ENCODE measurements at regions not wholly inside any gene's neighbourhood (a gene's known extent, or its start where the extent isn't known, plus 50 kb on each side); places are given as distances from the start of the nearest gene placed in this dataset.

GRCh38 chr17:79680318-79680695, 50.4 kb upstream of the ENPP7 start:
- Mint-ChIP-seq H3K27me3 (peaks cover 23 to 36% of the 10 kb centered on the region in 2 donors), H3K4me1 (no peaks in the 10 kb centered on the region), H3K36me3 (no peaks in the 10 kb centered on the region), H3K27ac (no peak overlapping the region), H3K9me3 (peaks cover 0 to 2% (median 0%) of the 10 kb centered on the region in 8 donors), H3K4me3 (no peak overlapping the region)
- H3K36me3 ChIP-seq (ENCODE audit: insufficient read depth, low read length): no peaks in the 10 kb centered on the region
- intact Hi-C loops (cut with micrococcal nuclease): no loop called here
- no peaks in the 10 kb centered on the region for H3K9me3 ChIP-seq (ENCODE audit: control insufficient read depth in 1 of 2, low read length in 2 of 2)
- H3K27me3 ChIP-seq (ENCODE audit: insufficient read depth, low read length): no peaks in the 10 kb centered on the region
- DNase-seq: no peak
- POLR2A ChIA-PET (ENCODE audit: partially characterized antibody): no interaction called here
- H3K4me1 ChIP-seq (ENCODE audit: insufficient read depth, low read length): no peaks in the 10 kb centered on the region
- H3K27ac ChIP-seq (ENCODE audit: low read depth, low read length): no peak overlapping the region
- CTCF ChIA-PET (ENCODE audit: partially characterized antibody): no interaction called here
- H3K4me3 ChIP-seq (ENCODE audit: low read length in 2 of 2): no peak overlapping the region

GRCh38 chr17:79679631-79680317, 51.0 kb upstream of the ENPP7 start:
- Mint-ChIP-seq H3K4me1 (no peaks in the 10 kb centered on the region), H3K27me3 (peaks cover 23 to 37% of the 10 kb centered on the region in 2 donors), H3K27ac (no peak overlapping the region), H3K4me3 (no peak overlapping the region), H3K9me3 (peaks cover 0 to 2% (median 0%) of the 10 kb centered on the region in 8 donors), H3K36me3 (no peaks in the 10 kb centered on the region)
- Histone ChIP-seq H3K4me3 (ENCODE audit: low read length in 2 of 2) (no peak overlapping the region), H3K27ac (ENCODE audit: low read depth, low read length) (no peak overlapping the region), H3K36me3 (ENCODE audit: insufficient read depth, low read length) (no peaks in the 10 kb centered on the region), H3K27me3 (ENCODE audit: insufficient read depth, low read length) (no peaks in the 10 kb centered on the region), H3K4me1 (ENCODE audit: insufficient read depth, low read length) (no peaks in the 10 kb centered on the region), H3K9me3 (ENCODE audit: control insufficient read depth in 1 of 2, low read length in 2 of 2) (no peaks in the 10 kb centered on the region)
- ChIA-PET CTCF (ENCODE audit: partially characterized antibody) (no interaction called here), POLR2A (ENCODE audit: partially characterized antibody) (no interaction called here)
- DNase-seq: no peak
- intact Hi-C loops (cut with micrococcal nuclease): no loop called here

- Histone ChIP-seq H3K27ac (ENCODE audit: low read depth, low read length) (no peak overlapping the region), H3K4me3 (ENCODE audit: low read length in 2 of 2) (no peak overlapping the region), H3K36me3 (ENCODE audit: insufficient read depth, low read length) (no peaks in the 10 kb centered on the region), H3K9me3 (ENCODE audit: control insufficient read depth in 1 of 2, low read length in 2 of 2) (peaks cover 0 to 1% of the 10 kb centered on the region in 2 donors), H3K27me3 (ENCODE audit: insufficient read depth, low read length) (no peaks in the 10 kb centered on the region), H3K4me1 (ENCODE audit: insufficient read depth, low read length) (no peaks in the 10 kb centered on the region)
- H3K9me3 Mint-ChIP-seq: peaks cover 0 to 10% (median 6%) of the 10 kb centered on the region in 8 donors
- peaks cover 23 to 37% of the 10 kb centered on the region in 2 donors for H3K27me3 Mint-ChIP-seq
- ChIA-PET POLR2A (ENCODE audit: partially characterized antibody) (no interaction called here), CTCF (ENCODE audit: partially characterized antibody) (no interaction called here)
- DNase-seq: no peak
- no peaks in the 10 kb centered on the region for H3K36me3 Mint-ChIP-seq
- no peak overlapping the region for H3K4me3 Mint-ChIP-seq
- intact Hi-C loops (cut with micrococcal nuclease): no loop called here
- no peaks in the 10 kb centered on the region for H3K4me1 Mint-ChIP-seq
- no peak overlapping the region for H3K27ac Mint-ChIP-seq
These were observed 51.9 kb upstream of the ENPP7 start for GRCh38 chr17:79678736-79679255.

- H3K4me3 Mint-ChIP-seq: no peak overlapping the region
- peaks cover 3 to 16% (median 12%) of the 10 kb centered on the region in 8 donors for H3K9me3 Mint-ChIP-seq
- H3K27me3 Mint-ChIP-seq: peaks cover 27 to 35% of the 10 kb centered on the region in 2 donors
- H3K36me3 ChIP-seq (ENCODE audit: insufficient read depth, low read length): no peaks in the 10 kb centered on the region
- peaks cover 0 to 6% of the 10 kb centered on the region in 2 donors for H3K9me3 ChIP-seq (ENCODE audit: control insufficient read depth in 1 of 2, low read length in 2 of 2)
- H3K36me3 Mint-ChIP-seq: no peaks in the 10 kb centered on the region
- no peak overlapping the region for H3K27ac Mint-ChIP-seq
- ChIA-PET CTCF (ENCODE audit: partially characterized antibody) (no interaction called here), POLR2A (ENCODE audit: partially characterized antibody) (no interaction called here)
- no peak for DNase-seq
- H3K4me1 ChIP-seq (ENCODE audit: insufficient read depth, low read length): no peaks in the 10 kb centered on the region
- H3K4me3 ChIP-seq (ENCODE audit: low read length in 2 of 2): no peak overlapping the region
- intact Hi-C loops (cut with micrococcal nuclease): no loop called here
- no peak overlapping the region for H3K27ac ChIP-seq (ENCODE audit: low read depth, low read length)
- H3K27me3 ChIP-seq (ENCODE audit: insufficient read depth, low read length): no peaks in the 10 kb centered on the region
- no peaks in the 10 kb centered on the region for H3K4me1 Mint-ChIP-seq
These were observed 52.5 kb upstream of the ENPP7 start for GRCh38 chr17:79678091-79678735.

GRCh38 chr17:79677646-79678045, 53.1 kb upstream of the ENPP7 start:
- no peaks in the 10 kb centered on the region for H3K27me3 ChIP-seq (ENCODE audit: insufficient read depth, low read length)
- H3K27me3 Mint-ChIP-seq: peaks cover 31 to 38% of the 10 kb centered on the region in 2 donors

GRCh38 chr17:79676796-79677195, 53.9 kb upstream of the ENPP7 start:
- peaks cover 0 to 3% of the 10 kb centered on the region in 2 donors for H3K36me3 Mint-ChIP-seq
- Histone ChIP-seq H3K27ac (ENCODE audit: low read depth, low read length) (no peak overlapping the region), H3K9me3 (ENCODE audit: control insufficient read depth in 1 of 2, low read length in 2 of 2) (peaks cover 0 to 6% of the 10 kb centered on the region in 2 donors), H3K36me3 (ENCODE audit: insufficient read depth, low read length) (no peaks in the 10 kb centered on the region), H3K27me3 (ENCODE audit: insufficient read depth, low read length) (no peaks in the 10 kb centered on the region), H3K4me3 (ENCODE audit: low read length in 2 of 2) (no peak overlapping the region), H3K4me1 (ENCODE audit: insufficient read depth, low read length) (no peaks in the 10 kb centered on the region)
- CTCF ChIA-PET (ENCODE audit: partially characterized antibody): no interaction called here
- intact Hi-C loops (cut with micrococcal nuclease): no loop called here
- peaks cover 35 to 40% of the 10 kb centered on the region in 2 donors for H3K27me3 Mint-ChIP-seq
- H3K4me1 Mint-ChIP-seq: no peaks in the 10 kb centered on the region
- DNase-seq: no peak
- no peak overlapping the region for H3K27ac Mint-ChIP-seq
- peaks cover 6 to 29% (median 22%) of the 10 kb centered on the region in 8 donors for H3K9me3 Mint-ChIP-seq
- no peak overlapping the region for H3K4me3 Mint-ChIP-seq
- POLR2A ChIA-PET (ENCODE audit: partially characterized antibody): no interaction called here

More at GRCh38 chr17:79677646-79678045, 53.1 kb upstream of the ENPP7 start:
- H3K4me3 Mint-ChIP-seq: no peak overlapping the region
- no peaks in the 10 kb centered on the region for H3K36me3 Mint-ChIP-seq
- no peak overlapping the region for H3K27ac Mint-ChIP-seq
- intact Hi-C loops (cut with micrococcal nuclease): no loop called here
- H3K9me3 Mint-ChIP-seq: peaks cover 4 to 21% (median 17%) of the 10 kb centered on the region in 8 donors
- Histone ChIP-seq H3K27ac (ENCODE audit: low read depth, low read length) (no peak overlapping the region), H3K4me1 (ENCODE audit: insufficient read depth, low read length) (no peaks in the 10 kb centered on the region), H3K36me3 (ENCODE audit: insufficient read depth, low read length) (no peaks in the 10 kb centered on the region), H3K9me3 (ENCODE audit: control insufficient read depth in 1 of 2, low read length in 2 of 2) (peaks cover 0 to 6% of the 10 kb centered on the region in 2 donors), H3K4me3 (ENCODE audit: low read length in 2 of 2) (no peak overlapping the region)
- H3K4me1 Mint-ChIP-seq: no peaks in the 10 kb centered on the region
- no peak for DNase-seq
- ChIA-PET CTCF (ENCODE audit: partially characterized antibody) (no interaction called here), POLR2A (ENCODE audit: partially characterized antibody) (no interaction called here)

GRCh38 chr17:79675413-79675725, 55.4 kb upstream of the ENPP7 start:
- no peaks in the 10 kb centered on the region for H3K4me1 Mint-ChIP-seq
- Histone ChIP-seq H3K4me3 (ENCODE audit: low read length in 2 of 2) (no peak overlapping the region), H3K4me1 (ENCODE audit: insufficient read depth, low read length) (no peaks in the 10 kb centered on the region), H3K9me3 (ENCODE audit: control insufficient read depth in 1 of 2, low read length in 2 of 2) (peaks cover 0 to 6% of the 10 kb centered on the region in 2 donors), H3K27ac (ENCODE audit: low read depth, low read length) (no peak overlapping the region), H3K36me3 (ENCODE audit: insufficient read depth, low read length) (no peaks in the 10 kb centered on the region), H3K27me3 (ENCODE audit: insufficient read depth, low read length) (no peaks in the 10 kb centered on the region)
- intact Hi-C loops (cut with micrococcal nuclease): no loop called here
- CTCF ChIA-PET (ENCODE audit: partially characterized antibody): no interaction called here
- H3K36me3 Mint-ChIP-seq: peaks cover 0 to 3% of the 10 kb centered on the region in 2 donors
- no peak overlapping the region for H3K27ac Mint-ChIP-seq
- H3K9me3 Mint-ChIP-seq: peaks cover 6 to 33% (median 22%) of the 10 kb centered on the region in 8 donors
- DNase-seq: no peak
- no peak overlapping the region for H3K4me3 Mint-ChIP-seq
- peaks cover 30 to 31% of the 10 kb centered on the region in 2 donors for H3K27me3 Mint-ChIP-seq
- POLR2A ChIA-PET (ENCODE audit: partially characterized antibody): no interaction called here
